H1 (cell line): ENCODE measurements at regions not wholly inside any gene's neighbourhood (a gene's known extent, or its start where the extent isn't known, plus 50 kb on each side); places are given as distances from the start of the nearest gene placed in this dataset.

Experiments
- CTCF ChIA-PET: fragments of 300-600 bp; sonication (Branson Sonifier 250); formaldehyde crosslinking; loops from one replicate; lab custom pipeline; 2021; ENCODE audit not compliant: partially characterized antibody; lab: Charles Lee
- POLR2A ChIA-PET: fragments of 300-600 bp; sonication (Branson Sonifier 250); formaldehyde crosslinking; loops from one replicate; lab custom pipeline; 2021; ENCODE audit warnings: inconsistent platforms; ENCODE audit not compliant: partially characterized antibody; lab: Charles Lee
- DNase-seq, 2 experiments: peaks; one replicate each; pipeline versions ENCODE4 v3.0.0 to v3.0.0-alpha.2; 2010 to 2022; ENCODE audit warnings: low spot score in 2 of 2, low read depth in 1 of 2, mixed read lengths in 1 of 2
- FAIRE-seq: peaks from 2 replicates; lab custom pipeline; 2011; peaks lifted over from hg19 to GRCh38; lab: Jason Lieb, UNC
- H2AFZ ChIP-seq: 2 replicates; pipeline ENCODE4 v1.8.1; 2012; ENCODE audit warnings: low read length, inconsistent platforms
- H2AK5ac ChIP-seq: 2 replicates; pipeline ENCODE4 v1.6.1; 2013; ENCODE audit warnings: low read depth, low read length
- H2BK120ac ChIP-seq: replicated peaks from 2 replicates; pipeline ENCODE3; 2013; ENCODE audit warnings: low read depth, low read length, inconsistent platforms
- H2BK12ac ChIP-seq: 2 replicates; pipeline ENCODE4 v1.6.1; 2013; ENCODE audit warnings: low read depth, low read length
- H2BK15ac ChIP-seq: 2 replicates; pipeline ENCODE4 v1.6.1; 2013; ENCODE audit warnings: low read length
- H2BK20ac ChIP-seq: 2 replicates; pipeline ENCODE4 v1.6.1; 2013; ENCODE audit warnings: low read length
- H2BK5ac ChIP-seq: 2 replicates; pipeline ENCODE4 v1.6.1; 2013; ENCODE audit warnings: low read depth, low read length
- H3K14ac ChIP-seq: 2 replicates; pipeline ENCODE4 v1.6.1; 2013; ENCODE audit warnings: inconsistent platforms; ENCODE audit not compliant: insufficient read length
- H3K18ac ChIP-seq: 2 replicates; pipeline ENCODE4 v1.6.1; 2013; ENCODE audit warnings: low read length; ENCODE audit errors: extremely low read depth
- H3K23ac ChIP-seq: 2 replicates; pipeline ENCODE4 v1.6.1; 2013; ENCODE audit warnings: inconsistent platforms; ENCODE audit not compliant: insufficient read length
- H3K23me2 ChIP-seq: 2 replicates; pipeline ENCODE4 v1.6.1; 2013; ENCODE audit warnings: low read depth, low read length
- H3K27ac ChIP-seq: 2 replicates; pipeline ENCODE4 v1.6.1; 2011; ENCODE audit warnings: low read depth, low read length, inconsistent platforms
- H3K27me3 ChIP-seq, 4 experiments: replicated peaks in 1 of 4; 1 replicate in 1 of 4; 2 replicates in 3 of 4; pipeline versions ENCODE4 v1.6.1 to v1.8.1; 2011 to 2013; ENCODE audit warnings: low read length in 3 of 4, mild to moderate bottlenecking in 3 of 4, inconsistent platforms in 2 of 4, mixed read lengths in 2 of 4, moderate library complexity in 1 of 4; ENCODE audit not compliant: control insufficient read depth in 3 of 4, insufficient read depth in 3 of 4; ENCODE audit errors: extremely low read depth in 1 of 4
- H3K36me3 ChIP-seq, 4 experiments: 2 replicates each; pipeline versions ENCODE4 v1.6.1 to v1.8.1; 2011 to 2013; ENCODE audit warnings: mild to moderate bottlenecking in 4 of 4, low read length in 3 of 4, moderate library complexity in 2 of 4, control low read depth in 1 of 4, inconsistent platforms in 1 of 4; ENCODE audit not compliant: insufficient read depth in 4 of 4, control insufficient read depth in 2 of 4
- H3K4ac ChIP-seq: replicated peaks from 2 replicates; pipeline ENCODE3; 2013; ENCODE audit warnings: low read length, low read depth, mixed read lengths, inconsistent platforms; ENCODE audit not compliant: insufficient read length
- H3K4me1 ChIP-seq, 4 experiments: replicated peaks in 1 of 4; 1 replicate in 1 of 4; 2 replicates in 3 of 4; pipeline versions ENCODE4 v1.6.1 to v1.8.1; 2011 to 2013; ENCODE audit warnings: low read length in 3 of 4, inconsistent platforms in 2 of 4, mixed read lengths in 1 of 4; ENCODE audit not compliant: insufficient read depth in 4 of 4, control insufficient read depth in 3 of 4
- H3K4me2 ChIP-seq, 2 experiments: 2 replicates each; pipeline versions ENCODE4 v1.6.1 to v1.8.1; 2011 to 2013; ENCODE audit warnings: low read depth in 2 of 2, low read length in 2 of 2, control low read depth in 1 of 2, inconsistent platforms in 1 of 2, mild to moderate bottlenecking in 1 of 2; ENCODE audit not compliant: insufficient read depth in 1 of 2
- H3K4me3 ChIP-seq, 4 experiments: fragments of 200-600, 300-600 bp in 1 of 4; sonication (generic), shearing (Covaris generic), sonication (Bioruptor Twin) in 1 of 4; 2 replicates each; pipeline versions ENCODE4 v1.5.1 to v1.8.1; 2011 to 2016; ENCODE audit warnings: low read length in 4 of 4, low read depth in 3 of 4, control low read depth in 2 of 4, inconsistent platforms in 2 of 4, mild to moderate bottlenecking in 2 of 4, mixed read lengths in 1 of 4, moderate library complexity in 1 of 4; ENCODE audit not compliant: insufficient read depth in 2 of 4; ENCODE audit errors: extremely low read depth in 1 of 4
- H3K56ac ChIP-seq: replicated peaks from 2 replicates; pipeline ENCODE3; 2013; ENCODE audit warnings: low read depth, mild to moderate bottlenecking, mixed read lengths, low read length, inconsistent platforms; ENCODE audit not compliant: insufficient read length
- H3K79me1 ChIP-seq: 2 replicates; pipeline ENCODE4 v1.6.1; 2013; ENCODE audit warnings: low read depth, low read length, control low read depth
- H3K79me2 ChIP-seq, 2 experiments: 2 replicates each; pipeline versions ENCODE4 v1.6.1 to v1.8.1; 2012 to 2013; ENCODE audit warnings: low read length in 2 of 2, mild to moderate bottlenecking in 2 of 2, inconsistent platforms in 1 of 2; ENCODE audit not compliant: insufficient read depth in 2 of 2, control insufficient read depth in 1 of 2
- H3K9ac ChIP-seq, 4 experiments: replicated peaks in 1 of 4; 1 replicate in 1 of 4; 2 replicates in 3 of 4; pipeline versions ENCODE4 v1.6.1 to v1.8.1; 2011 to 2013; ENCODE audit warnings: low read depth in 3 of 4, low read length in 3 of 4, control low read depth in 2 of 4, mild to moderate bottlenecking in 2 of 4, moderate library complexity in 2 of 4, inconsistent platforms in 1 of 4; ENCODE audit errors: extremely low read depth in 1 of 4
- H3K9me3 ChIP-seq, 2 experiments: 2 replicates each; pipeline versions ENCODE4 v1.6.1 to v1.8.1; 2012 to 2013; ENCODE audit warnings: mild to moderate bottlenecking in 2 of 2, moderate library complexity in 2 of 2, control low read depth in 1 of 2, inconsistent platforms in 1 of 2, low read depth in 1 of 2, low read length in 1 of 2, mixed read lengths in 1 of 2; ENCODE audit not compliant: insufficient read depth in 2 of 2
- H4K20me1 ChIP-seq, 2 experiments: replicated peaks in 1 of 2; 2 replicates each; pipeline versions ENCODE3 to v1.8.1; 2011 to 2013; ENCODE audit warnings: inconsistent platforms in 2 of 2, low read length in 2 of 2, mild to moderate bottlenecking in 1 of 2; ENCODE audit not compliant: insufficient read depth in 2 of 2, control insufficient read depth in 1 of 2
- H4K5ac ChIP-seq: 2 replicates; pipeline ENCODE4 v1.6.1; 2013; ENCODE audit warnings: low read length, low read depth, mixed read lengths, inconsistent platforms; ENCODE audit not compliant: insufficient read length
- H4K8ac ChIP-seq: 2 replicates; pipeline ENCODE4 v1.8.0; 2013; ENCODE audit warnings: mild to moderate bottlenecking, moderate library complexity, low read length, inconsistent platforms; ENCODE audit not compliant: insufficient read depth; ENCODE audit errors: extremely low read depth
- H4K91ac ChIP-seq: replicated peaks from 2 replicates; pipeline ENCODE3; 2013; ENCODE audit warnings: low read length, mixed read lengths, inconsistent platforms; ENCODE audit not compliant: insufficient read length
- BACH1 ChIP-seq: IDR thresholded peaks from 2 replicates; pipeline ENCODE4 v1.6.1; 2012; ENCODE audit warnings: low read length, improper control_type of control experiment
- CHD1 ChIP-seq: IDR thresholded peaks from 2 replicates; pipeline ENCODE4 v1.6.1; 2012; ENCODE audit warnings: low read depth, low read length, improper control_type of control experiment
- CHD2 ChIP-seq: IDR thresholded peaks from 2 replicates; pipeline ENCODE4 v1.6.1; 2012; ENCODE audit warnings: low read length, improper control_type of control experiment
- EP300 ChIP-seq, 2 experiments: IDR thresholded peaks; 1 replicate in 1 of 2; 2 replicates in 1 of 2; pipeline ENCODE4 v1.6.1; 2011 to 2012; ENCODE audit warnings: low read depth in 2 of 2, low read length in 2 of 2, mild to moderate bottlenecking in 2 of 2, borderline replicate concordance in 1 of 2, inconsistent platforms in 1 of 2, moderate library complexity in 1 of 2
- KDM4A ChIP-seq: IDR thresholded peaks from one replicate; pipeline ENCODE4 v1.7.1; 2012; ENCODE audit warnings: low read depth, mild to moderate bottlenecking, moderate library complexity, low read length, inconsistent platforms; ENCODE audit not compliant: severe bottlenecking
- KDM5A ChIP-seq: fragments of 200-600 bp; IDR thresholded peaks from 2 replicates; pipeline ENCODE4 v1.7.1; 2012; ENCODE audit warnings: mild to moderate bottlenecking, low read length, inconsistent platforms, mixed read lengths
- PHF8 ChIP-seq: fragments of 200-600 bp; sonication (generic); conservative IDR thresholded peaks from 2 replicates; pipeline ENCODE4 v1.7.1; 2012; ENCODE audit warnings: low read depth, mild to moderate bottlenecking, inconsistent platforms, low read length, moderate library complexity
- POLR2A ChIP-seq, 2 experiments: IDR thresholded peaks; 1 replicate in 1 of 2; 2 replicates in 1 of 2; pipeline ENCODE4 v1.6.1; 2011; ENCODE audit warnings: low read depth in 2 of 2, low read length in 2 of 2, mild to moderate bottlenecking in 2 of 2; ENCODE audit errors: control extremely low read depth in 1 of 2
- POU5F1 ChIP-seq: IDR thresholded peaks from 2 replicates; pipeline ENCODE4 v1.6.1; 2011; ENCODE audit warnings: low read depth, mild to moderate bottlenecking, low read length, moderate library complexity
- SIRT6 ChIP-seq: IDR thresholded peaks from one replicate; pipeline ENCODE4 v1.7.1; 2012; ENCODE audit warnings: low read length, inconsistent platforms
- TCF12 ChIP-seq: IDR thresholded peaks from 2 replicates; pipeline ENCODE4 v1.6.1; 2011; ENCODE audit warnings: low read depth, mild to moderate bottlenecking, low read length
- YY1 ChIP-seq: IDR thresholded peaks from 2 replicates; pipeline ENCODE4 v1.6.1; 2011; ENCODE audit warnings: low read depth, mild to moderate bottlenecking, low read length
- WGBS, 2 experiments: shearing (Covaris generic) in 1 of 2; methylation state at CpG; one replicate each; pipeline versions ENCODE4 v1.1.6 to v1.1.7; 2013 to 2015; ENCODE audit warnings: low lambda C conversion rate in 2 of 2, mixed read lengths in 2 of 2, inconsistent platforms in 1 of 2, low coverage in 1 of 2, missing lambda C conversion rate in 1 of 2; ENCODE audit not compliant: insufficient replicate concordance in 2 of 2, insufficient coverage in 1 of 2, insufficient read length in 1 of 2; ENCODE audit errors: extremely low coverage in 1 of 2, missing lambda C conversion rate in 1 of 2; 5-methylcytosine and 5-hydroxymethylcytosine counted together

DNA sequence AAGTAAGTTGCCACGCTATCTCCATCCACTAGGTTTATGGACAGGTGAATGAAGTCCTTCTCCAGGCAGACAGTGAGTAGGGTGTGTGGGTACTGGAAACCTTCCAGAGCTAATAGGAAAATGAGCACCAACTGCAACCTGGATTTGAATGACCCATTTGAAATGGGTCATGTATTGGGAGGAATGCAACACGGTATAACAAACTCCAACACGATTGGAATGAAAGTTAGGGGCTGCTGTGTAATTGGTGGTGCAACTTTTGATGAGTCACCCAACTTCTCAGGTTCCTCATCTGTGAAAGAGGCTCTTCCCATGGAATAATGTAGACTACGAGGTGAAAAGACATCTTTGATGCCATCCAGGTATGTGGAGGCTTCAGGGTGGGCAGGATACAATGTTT is 241.4 kb upstream of the PODXL start:
- 89% methylated on average over 4 of the region's 4 CpGs; no CpG with 5 or more reads in 1 of the 2 experiments for WGBS, 2 experiments
- no peak for FAIRE-seq

More for the DNA sequence above, 241.4 kb upstream of the PODXL start:
- H2AFZ ChIP-seq = no peak overlapping the region
- H3K56ac ChIP-seq = no peak overlapping the region
- no peak overlapping the region for H2BK15ac ChIP-seq
- POLR2A ChIA-PET = no interaction called here
- H3K4me2 ChIP-seq = no peak overlapping the region
- H4K20me1 ChIP-seq = no peaks in the 10 kb centered on the region
- H3K79me2 ChIP-seq = no peaks in the 10 kb centered on the region
- TF ChIP-seq PHF8 (no peak), EP300 (IDR thresholded peaks at IDR 0.05; ENCODE audit: borderline replicate concordance in 1 of 2, low read depth in 2 of 2, low read length in 2 of 2) (no peak), BACH1 (no peak), CHD2 (no peak), KDM4A (no peak), CHD1 (no peak), POLR2A (IDR thresholded peaks at IDR 0.05; ENCODE audit: control extremely low read depth in 1 of 2, low read depth in 2 of 2, low read length in 2 of 2) (no peak), SIRT6 (no peak), POU5F1 (no peak), YY1 (no peak), TCF12 (no peak), KDM5A (no peak)
- H3K27ac ChIP-seq = no peak overlapping the region
- H2BK20ac ChIP-seq = no peak overlapping the region
- H4K5ac ChIP-seq = no peak overlapping the region
- no peak overlapping the region for H3K23ac ChIP-seq
- no peak overlapping the region for H3K14ac ChIP-seq
- H3K9me3 ChIP-seq = no peaks in the 10 kb centered on the region
- peaks cover 0 to 8% (median 5%) of the 10 kb centered on the region in 4 experiments; a peak in 3 of 7 replicates for H3K4me1 ChIP-seq
- CTCF ChIA-PET = interaction anchor here (0.9 kb wide), 1 partner anchor 62 kb away, joined by 3 read pairs; no protein-coding TSS in a partner anchor
- H3K18ac ChIP-seq = no peak overlapping the region
- H3K9ac ChIP-seq = no peak overlapping the region
- H3K27me3 ChIP-seq = no peaks in the 10 kb centered on the region
- no peak overlapping the region for H2BK5ac ChIP-seq
- H3K23me2 ChIP-seq = no peaks in the 10 kb centered on the region
- no peak overlapping the region for H4K91ac ChIP-seq
- no peak overlapping the region for H3K4me3 ChIP-seq
- no peak overlapping the region for H4K8ac ChIP-seq
- no peak overlapping the region for H3K4ac ChIP-seq
- no peaks in the 10 kb centered on the region for H3K79me1 ChIP-seq
- no peak overlapping the region for H2BK120ac ChIP-seq
- H2BK12ac ChIP-seq = no peak overlapping the region
- no peak overlapping the region for H2AK5ac ChIP-seq
- no peak for DNase-seq
- no peaks in the 10 kb centered on the region for H3K36me3 ChIP-seq
